ENCODE measurements at regions not wholly inside any gene's neighbourhood (a gene's known extent, or its start where the extent isn't known, plus 50 kb on each side); places are given as distances from the start of the nearest gene placed in this dataset.

GRCh38 chr5:26427281-26427680 lies 611.1 kb downstream of the CDH9 start:
- ChIA-PET POLR2A (ENCODE audit: unreplicated experiment) (no interaction called here), CTCF (no interaction called here)

More at GRCh38 chr5:26427281-26427680, 611.1 kb downstream of the CDH9 start:
- Histone ChIP-seq H3K14ac (replicated peaks; ENCODE audit: low read depth, low read length) (no peak overlapping the region), H2AFZ (replicated peaks; ENCODE audit: low read length, poor library complexity) (no peak overlapping the region), H4K8ac (ENCODE audit: low read depth in 2 of 2, low read length in 2 of 2) (no peak overlapping the region), H2BK120ac (ENCODE audit: low read depth, low read length) (no peak overlapping the region), H3K9me3 (ENCODE audit: control insufficient read depth, insufficient read depth, low read length) (peaks cover 6% of the 10 kb centered on the region; the same call in 1 of the 2 replicates), H3K4ac (ENCODE audit: low read depth, low read length) (no peak overlapping the region), H2BK20ac (ENCODE audit: low read depth, low read length) (no peak overlapping the region), H3K4me1 (ENCODE audit: control insufficient read depth, insufficient read depth, low read length) (no peaks in the 10 kb centered on the region), H3K56ac (ENCODE audit: extremely low read depth, insufficient read depth, low read length) (no peak overlapping the region), H3K36me3 (ENCODE audit: control insufficient read depth, insufficient read depth, low read length) (no peaks in the 10 kb centered on the region), H4K91ac (ENCODE audit: insufficient read depth, low read depth, low read length) (no peak overlapping the region), H2BK5ac (ENCODE audit: low read depth, low read length, poor library complexity, severe bottlenecking) (no peak overlapping the region), H4K5ac (ENCODE audit: low read depth, low read length) (no peak overlapping the region), H3K27me3 (ENCODE audit: control insufficient read depth, insufficient read depth, low read length) (no peaks in the 10 kb centered on the region), H2AK5ac (ENCODE audit: low read depth, low read length) (no peak overlapping the region), H2BK15ac (ENCODE audit: low read depth, low read length) (no peak overlapping the region), H3K9ac (ENCODE audit: low read depth, low read length) (no peak overlapping the region), H3K27ac (ENCODE audit: insufficient read depth, low read length) (no peak overlapping the region), H3K9me1 (ENCODE audit: insufficient read depth, low read length) (no peaks in the 10 kb centered on the region), H3K23ac (ENCODE audit: low read depth, low read length) (no peak overlapping the region), H4K20me1 (ENCODE audit: insufficient read depth, low read length) (no peaks in the 10 kb centered on the region), H3K18ac (ENCODE audit: low read depth, low read length) (no peak overlapping the region), H3K79me1 (ENCODE audit: low read depth in 1 of 2, low read length in 2 of 2) (no peaks in the 10 kb centered on the region), H3K4me2 (ENCODE audit: low read depth, low read length) (no peak overlapping the region), H2AK9ac (replicated peaks; ENCODE audit: low read depth, low read length, poor library complexity) (no peak overlapping the region), H3K4me3 (ENCODE audit: insufficient read depth, low read depth, low read length) (no peak overlapping the region)
- in situ Hi-C loops (cut with MboI; ENCODE audit: low sequenced_read_pairs) (no loop called here), intact Hi-C loops (cut with micrococcal nuclease) (no loop called here), dilution Hi-C loops (cut with HindIII; ENCODE audit: low sequenced_read_pairs, unreplicated experiment) (no loop called here)
- TF ChIP-seq CTCF (conservative IDR thresholded peaks at IDR 0.05; ENCODE audit: low read depth, low read length) (no peak), ELK1 (IDR thresholded peaks at IDR 0.05; ENCODE audit: borderline replicate concordance, low read depth, low read length) (no peak), RAD21 (IDR thresholded peaks at IDR 0.05; ENCODE audit: low read length) (no peak), FOS (IDR thresholded peaks at IDR 0.05; ENCODE audit: low read depth, low read length) (no peak), MAFK (IDR thresholded peaks at IDR 0.05; ENCODE audit: low read depth, low read length) (no peak), MAZ (IDR thresholded peaks at IDR 0.05; ENCODE audit: borderline replicate concordance, low read depth, low read length) (no peak), CHD1 (IDR thresholded peaks at IDR 0.05; ENCODE audit: low read depth, low read length) (no peak), CEBPB (IDR thresholded peaks at IDR 0.05; ENCODE audit: low read depth, low read length) (no peak), RCOR1 (IDR thresholded peaks at IDR 0.05; ENCODE audit: insufficient replicate concordance, low read length) (no peak), POLR2A (IDR thresholded peaks at IDR 0.05; ENCODE audit: low read depth, low read length) (no peak), MXI1 (IDR thresholded peaks at IDR 0.05; ENCODE audit: borderline replicate concordance, low read depth, low read length) (no peak), USF2 (IDR thresholded peaks at IDR 0.05; ENCODE audit: low read depth, low read length) (no peak), RFX5 (IDR thresholded peaks at IDR 0.05; ENCODE audit: low read depth, low read length) (no peak), NFE2L2 (IDR thresholded peaks at IDR 0.05; ENCODE audit: low read depth, low read length) (no peak), SMC3 (IDR thresholded peaks at IDR 0.05; ENCODE audit: low read depth, low read length) (no peak), BHLHE40 (IDR thresholded peaks at IDR 0.05; ENCODE audit: low read depth, low read length) (no peak)
- no TSS peak for BruUV-seq (replicated peaks)
- no peak for DNase-seq
- WGBS, 2 experiments (ENCODE audit: extremely low coverage in 2 of 2, insufficient read length in 1 of 2): no CpG with 5 or more reads among the region's 2 CpGs
- no peak for ATAC-seq (ENCODE audit: low read depth)

Measured in IMR-90 (cell line).